ENCODE measurements at regions not wholly inside any gene's neighbourhood (a gene's known extent, or its start where the extent isn't known, plus 50 kb on each side); places are given as distances from the start of the nearest gene placed in this dataset.

- H3K27ac ChIP-seq (ENCODE audit: low read depth, low read length): no peak overlapping the region
- H3K4me2 ChIP-seq (ENCODE audit: low read length): no peak overlapping the region
- H3K9me3 ChIP-seq (ENCODE audit: control insufficient read depth, insufficient read depth, low read length): no peaks in the 10 kb centered on the region
These were observed 167.3 kb upstream of the SRD5A2 start for GRCh38 chr2:31748041-31748440.

GRCh38 chr2:31739161-31739560 lies 158.4 kb upstream of the SRD5A2 start:
- no peaks in the 10 kb centered on the region for H3K36me3 ChIP-seq (ENCODE audit: control insufficient read depth, low read length)
- H3K27me3 ChIP-seq (ENCODE audit: control insufficient read depth, low read length): no peaks in the 10 kb centered on the region
- H3K9me3 ChIP-seq (ENCODE audit: control insufficient read depth, insufficient read depth, low read length): no peaks in the 10 kb centered on the region
- H3F3A ChIP-seq (ENCODE audit: control insufficient read depth, insufficient read depth): no peaks in the 10 kb centered on the region
- H3K4me1 ChIP-seq (ENCODE audit: control insufficient read depth, low read length): no peaks in the 10 kb centered on the region
- H3K79me2 ChIP-seq (ENCODE audit: control insufficient read depth, low read length): no peaks in the 10 kb centered on the region
- H3K9me2 ChIP-seq (replicated peaks; ENCODE audit: control insufficient read depth, low read length): no peaks in the 10 kb centered on the region
- no peak overlapping the region for H3K27ac ChIP-seq (ENCODE audit: low read depth, low read length)
- TF ChIP-seq CTCF (IDR thresholded peaks at IDR 0.05; ENCODE audit: low read depth, low read length, poor library complexity, severe bottlenecking) (no peak), EZH2phosphoT487 (IDR thresholded peaks at IDR 0.05; ENCODE audit: borderline replicate concordance, low read length) (no peak)
- no peak overlapping the region for H3K4me2 ChIP-seq (ENCODE audit: low read length)
- H3K4me3 ChIP-seq (ENCODE audit: low read length): no peak overlapping the region
- no peaks in the 10 kb centered on the region for H4K20me1 ChIP-seq (ENCODE audit: control insufficient read depth, insufficient read depth, low read depth, low read length)

More at GRCh38 chr2:31748041-31748440, 167.3 kb upstream of the SRD5A2 start:
- Histone ChIP-seq H3K27me3 (ENCODE audit: control insufficient read depth, low read length) (no peaks in the 10 kb centered on the region), H3K79me2 (ENCODE audit: control insufficient read depth, low read length) (no peaks in the 10 kb centered on the region), H3F3A (ENCODE audit: control insufficient read depth, insufficient read depth) (no peaks in the 10 kb centered on the region), H3K9me2 (replicated peaks; ENCODE audit: control insufficient read depth, low read length) (no peaks in the 10 kb centered on the region), H3K4me1 (ENCODE audit: control insufficient read depth, low read length) (no peaks in the 10 kb centered on the region), H3K36me3 (ENCODE audit: control insufficient read depth, low read length) (no peaks in the 10 kb centered on the region), H3K4me3 (ENCODE audit: low read length) (no peak overlapping the region), H4K20me1 (ENCODE audit: control insufficient read depth, insufficient read depth, low read depth, low read length) (no peaks in the 10 kb centered on the region)
- no peak for TF ChIP-seq EZH2phosphoT487 (IDR thresholded peaks at IDR 0.05; ENCODE audit: borderline replicate concordance, low read length)
- no peak for TF ChIP-seq CTCF (IDR thresholded peaks at IDR 0.05; ENCODE audit: low read depth, low read length, poor library complexity, severe bottlenecking)

- Histone ChIP-seq H3K36me3 (ENCODE audit: control insufficient read depth, low read length) (no peaks in the 10 kb centered on the region), H3K9me2 (replicated peaks; ENCODE audit: control insufficient read depth, low read length) (no peaks in the 10 kb centered on the region), H3K79me2 (ENCODE audit: control insufficient read depth, low read length) (no peaks in the 10 kb centered on the region), H3K9me3 (ENCODE audit: control insufficient read depth, insufficient read depth, low read length) (no peaks in the 10 kb centered on the region), H3K27ac (ENCODE audit: low read depth, low read length) (no peak overlapping the region), H3F3A (ENCODE audit: control insufficient read depth, insufficient read depth) (no peaks in the 10 kb centered on the region), H3K4me2 (ENCODE audit: low read length) (no peak overlapping the region), H3K4me1 (ENCODE audit: control insufficient read depth, low read length) (no peaks in the 10 kb centered on the region), H3K27me3 (ENCODE audit: control insufficient read depth, low read length) (no peaks in the 10 kb centered on the region), H4K20me1 (ENCODE audit: control insufficient read depth, insufficient read depth, low read depth, low read length) (no peaks in the 10 kb centered on the region), H3K4me3 (ENCODE audit: low read length) (no peak overlapping the region)
- TF ChIP-seq CTCF (IDR thresholded peaks at IDR 0.05; ENCODE audit: low read depth, low read length, poor library complexity, severe bottlenecking) (no peak), EZH2phosphoT487 (IDR thresholded peaks at IDR 0.05; ENCODE audit: borderline replicate concordance, low read length) (no peak)
These were observed 156.1 kb upstream of the SRD5A2 start for GRCh38 chr2:31736695-31737454.
